ES-I3 (cell line): ENCODE measurements at regions not wholly inside any gene's neighbourhood (a gene's known extent, or its start where the extent isn't known, plus 50 kb on each side); places are given as distances from the start of the nearest gene placed in this dataset.

Source experiments
- H3K36me3 ChIP-seq: 2 replicates; pipeline ENCODE4 v1.6.1; 2013; ENCODE audit warnings: mild to moderate bottlenecking, low read length, control low read depth, moderate library complexity; ENCODE audit not compliant: insufficient read depth
- H3K4me1 ChIP-seq: 2 replicates; pipeline ENCODE4 v1.6.1; 2013; ENCODE audit warnings: mild to moderate bottlenecking, control low read depth, low read length; ENCODE audit not compliant: insufficient read depth
- H3K9ac ChIP-seq: 2 replicates; pipeline ENCODE4 v1.6.1; 2013; ENCODE audit warnings: low read depth, mild to moderate bottlenecking, low read length, moderate library complexity
- H3K9me3 ChIP-seq: 2 replicates; pipeline ENCODE4 v1.6.1; 2013; ENCODE audit warnings: mild to moderate bottlenecking, low read length, moderate library complexity; ENCODE audit not compliant: control insufficient read depth, insufficient read depth

DNA sequence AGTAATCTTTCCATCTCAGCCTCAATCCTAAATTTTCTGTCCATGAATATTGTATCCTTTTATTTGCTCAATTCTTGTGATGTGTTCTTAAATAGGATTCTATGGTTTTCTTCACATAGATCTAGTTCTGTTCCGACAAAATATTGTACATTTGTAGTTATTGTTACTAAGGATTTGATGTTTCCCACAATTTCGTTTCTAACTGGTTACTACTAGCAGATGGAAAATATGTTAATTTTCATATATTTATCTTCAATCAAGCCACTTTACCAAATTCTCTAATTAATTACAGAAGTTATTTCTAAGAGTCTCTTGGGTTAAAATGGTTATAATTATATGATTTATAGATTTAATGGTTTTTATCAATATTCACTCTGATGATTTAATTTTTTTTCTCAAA is 60.3 kb downstream of the SEC61B start:
- no peaks in the 10 kb centered on the region for H3K9me3 ChIP-seq
- H3K36me3 ChIP-seq: no peaks in the 10 kb centered on the region
- no peak overlapping the region for H3K9ac ChIP-seq
- H3K4me1 ChIP-seq: no peaks in the 10 kb centered on the region

DNA sequence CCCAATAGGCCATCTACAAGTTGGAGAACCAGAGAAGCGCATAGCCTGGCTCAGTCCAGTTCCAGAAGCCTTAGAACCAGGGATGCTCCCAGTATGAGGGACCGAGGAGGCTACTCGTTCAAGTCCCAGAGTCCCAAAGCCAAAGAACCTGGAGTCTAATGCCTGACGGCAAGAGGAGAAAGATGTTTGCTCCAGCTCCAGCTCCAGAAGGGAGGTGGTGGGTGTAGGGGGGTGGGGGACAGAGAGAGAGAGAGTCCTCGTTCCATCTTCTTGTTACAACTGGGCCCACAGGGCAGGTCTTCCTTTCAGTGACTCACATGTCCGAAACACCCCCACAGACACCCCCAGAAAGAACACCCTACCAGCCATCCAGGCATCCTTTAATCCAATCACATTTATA is 63.9 kb downstream of the SEC61B start:
- no peaks in the 10 kb centered on the region for H3K9me3 ChIP-seq
- H3K9ac ChIP-seq: no peak overlapping the region
- H3K36me3 ChIP-seq: no peaks in the 10 kb centered on the region
- no peaks in the 10 kb centered on the region for H3K4me1 ChIP-seq

DNA sequence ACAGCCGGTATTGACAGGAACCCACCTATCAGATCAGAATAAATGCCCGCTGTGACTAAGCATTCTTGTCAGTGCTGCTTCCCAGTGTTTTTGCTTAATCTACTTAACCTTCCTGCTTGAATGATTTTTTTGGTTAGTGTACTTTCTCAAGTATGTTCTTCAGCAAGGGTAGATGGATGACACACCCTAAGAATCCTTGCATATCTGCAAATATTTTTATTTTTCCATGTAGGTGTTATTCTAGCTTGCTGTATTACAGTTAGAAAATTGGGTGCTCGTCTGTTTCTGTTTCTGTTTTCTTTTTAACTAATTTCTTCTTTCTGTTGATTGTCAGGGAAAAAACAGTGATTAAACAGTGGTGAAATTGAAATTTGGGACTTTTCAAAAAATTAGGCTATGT is 64.5 kb downstream of the SEC61B start:
- no peaks in the 10 kb centered on the region for H3K9me3 ChIP-seq
- H3K4me1 ChIP-seq: no peaks in the 10 kb centered on the region
- H3K36me3 ChIP-seq: no peaks in the 10 kb centered on the region
- H3K9ac ChIP-seq: no peak overlapping the region

GRCh38 chr9:99287641-99288040 is 65.6 kb downstream of the SEC61B start:
- no peaks in the 10 kb centered on the region for H3K4me1 ChIP-seq
- no peaks in the 10 kb centered on the region for H3K9me3 ChIP-seq
- no peaks in the 10 kb centered on the region for H3K36me3 ChIP-seq
- no peak overlapping the region for H3K9ac ChIP-seq

GRCh38 chr9:99288830-99289229 is 66.7 kb downstream of the SEC61B start:
- Histone ChIP-seq H3K9me3 (no peaks in the 10 kb centered on the region), H3K4me1 (no peaks in the 10 kb centered on the region), H3K9ac (no peak overlapping the region), H3K36me3 (no peaks in the 10 kb centered on the region)

DNA sequence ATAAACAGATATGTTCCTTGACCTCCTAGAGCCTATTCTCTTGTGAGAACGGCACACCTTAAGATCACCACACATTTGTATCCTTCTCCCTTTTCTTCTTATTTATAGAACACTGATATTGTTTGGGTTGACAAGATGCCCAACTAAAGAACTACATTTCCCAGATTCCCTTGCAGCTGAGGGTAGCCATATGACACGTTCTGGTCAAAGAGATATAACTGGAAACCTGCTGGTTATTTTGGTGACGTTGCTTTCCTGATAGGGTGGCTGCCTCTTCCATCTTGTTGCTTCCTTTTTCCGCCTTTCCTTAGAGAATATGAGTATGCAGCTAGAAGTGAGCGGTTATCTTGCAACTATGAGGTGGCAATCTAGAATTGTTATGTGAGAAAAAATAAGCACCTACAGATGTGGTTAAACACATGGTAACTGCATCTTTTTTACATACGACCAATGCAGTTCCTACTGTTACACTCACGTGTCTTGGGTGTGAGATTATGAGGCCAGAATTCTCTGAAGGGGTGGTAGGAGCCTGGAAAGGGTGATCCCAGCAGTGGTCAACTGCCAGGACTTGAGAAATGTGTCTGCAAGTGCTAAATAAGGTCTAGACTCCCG is 72.9 kb downstream of the SEC61B start:
- Histone ChIP-seq H3K9ac (no peak overlapping the region), H3K9me3 (no peaks in the 10 kb centered on the region; the same call in 1 of the 2 replicates), H3K36me3 (no peaks in the 10 kb centered on the region)

GRCh38 chr9:99296291-99296951 is 74.3 kb downstream of the SEC61B start:
- H3K9me3 ChIP-seq: no peaks in the 10 kb centered on the region; the same call in 1 of the 2 replicates
- no peaks in the 10 kb centered on the region for H3K36me3 ChIP-seq
- peaks cover 25% of the 10 kb centered on the region for H3K4me1 ChIP-seq
- no peak overlapping the region for H3K9ac ChIP-seq

More for the DNA sequence above, 72.9 kb downstream of the SEC61B start:
- peaks cover 24% of the 10 kb centered on the region for H3K4me1 ChIP-seq

DNA sequence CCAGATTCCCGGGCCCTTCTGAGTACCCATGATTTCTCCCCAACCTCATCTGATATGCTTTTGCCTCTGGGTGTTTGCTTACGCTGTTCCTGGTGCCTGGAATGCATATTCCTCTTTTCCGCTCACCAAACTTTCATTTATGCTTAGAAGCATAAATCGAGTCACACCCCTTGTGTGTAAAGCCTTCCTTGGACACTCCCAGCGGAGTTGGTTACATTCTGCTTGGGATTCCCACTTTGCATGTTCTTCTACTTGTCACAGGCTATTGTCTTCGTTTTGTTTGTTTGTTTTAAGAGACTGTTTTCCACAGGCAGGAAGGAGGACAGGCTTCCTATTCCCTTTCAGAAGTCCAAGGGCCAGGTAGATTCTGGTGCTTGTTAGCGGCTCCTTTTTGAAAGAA is 76.5 kb downstream of the SEC61B start:
- peaks cover 25% of the 10 kb centered on the region for H3K4me1 ChIP-seq
- H3K9me3 ChIP-seq: no peaks in the 10 kb centered on the region; the same call in 1 of the 2 replicates
- no peaks in the 10 kb centered on the region for H3K36me3 ChIP-seq
- H3K9ac ChIP-seq: no peak overlapping the region

DNA sequence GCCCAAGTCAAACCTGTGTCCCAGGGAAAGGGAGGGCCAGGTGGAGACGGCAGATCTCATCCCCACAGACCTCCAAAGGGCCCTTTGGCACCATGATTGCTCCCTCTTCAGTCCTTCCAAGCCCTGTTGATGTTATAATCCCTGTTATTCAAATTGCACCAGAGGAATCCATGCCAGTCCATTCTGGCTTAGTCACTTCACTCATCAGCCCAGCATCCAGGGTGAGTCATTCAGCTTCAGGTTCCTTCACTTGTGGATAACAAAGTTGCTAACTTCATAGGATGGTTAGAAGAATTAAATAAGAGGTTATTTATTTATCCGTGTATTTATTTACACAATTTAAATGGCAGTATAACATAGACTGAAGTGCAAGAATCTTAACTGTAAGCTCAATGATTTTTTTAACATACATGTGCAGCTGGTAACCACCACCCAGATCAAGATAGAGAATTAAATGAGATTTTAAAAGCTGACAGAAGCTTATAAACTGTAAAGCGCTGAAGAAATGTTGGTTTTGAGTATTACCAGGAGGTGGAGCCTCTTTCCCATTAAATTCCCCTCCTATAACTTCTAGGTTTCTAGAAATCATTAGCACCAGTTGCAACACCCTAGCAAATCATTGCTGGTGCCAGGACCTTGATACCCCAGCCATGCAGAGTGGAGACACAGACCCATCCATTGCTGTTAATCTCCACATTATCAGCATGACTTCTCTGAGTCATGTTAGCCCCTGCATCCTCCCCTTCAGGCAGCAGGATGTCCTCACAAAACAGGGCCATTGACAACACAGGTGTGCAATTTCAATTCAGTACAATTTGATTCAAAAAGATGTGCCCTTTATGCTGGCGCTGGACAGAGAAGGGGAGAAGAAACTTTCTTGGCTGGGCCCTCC is 77.4 kb downstream of the SEC61B start:
- Histone ChIP-seq H3K9me3 (no peaks in the 10 kb centered on the region; the same call in 1 of the 2 replicates), H3K4me1 (peaks cover 25% of the 10 kb centered on the region), H3K9ac (no peak overlapping the region), H3K36me3 (no peaks in the 10 kb centered on the region)

GRCh38 chr9:99300103-99300439 is 78.0 kb downstream of the SEC61B start:
- no peaks in the 10 kb centered on the region for H3K36me3 ChIP-seq
- H3K9ac ChIP-seq: no peak overlapping the region
- peaks cover 25% of the 10 kb centered on the region for H3K4me1 ChIP-seq
- no peaks in the 10 kb centered on the region; the same call in 1 of the 2 replicates for H3K9me3 ChIP-seq

- H3K9ac ChIP-seq: no peak overlapping the region
- H3K36me3 ChIP-seq: no peaks in the 10 kb centered on the region
- peaks cover 25% of the 10 kb centered on the region for H3K4me1 ChIP-seq
- no peaks in the 10 kb centered on the region; the same call in 1 of the 2 replicates for H3K9me3 ChIP-seq
Measured at GRCh38 chr9:99300603-99301002, 78.5 kb downstream of the SEC61B start.

DNA sequence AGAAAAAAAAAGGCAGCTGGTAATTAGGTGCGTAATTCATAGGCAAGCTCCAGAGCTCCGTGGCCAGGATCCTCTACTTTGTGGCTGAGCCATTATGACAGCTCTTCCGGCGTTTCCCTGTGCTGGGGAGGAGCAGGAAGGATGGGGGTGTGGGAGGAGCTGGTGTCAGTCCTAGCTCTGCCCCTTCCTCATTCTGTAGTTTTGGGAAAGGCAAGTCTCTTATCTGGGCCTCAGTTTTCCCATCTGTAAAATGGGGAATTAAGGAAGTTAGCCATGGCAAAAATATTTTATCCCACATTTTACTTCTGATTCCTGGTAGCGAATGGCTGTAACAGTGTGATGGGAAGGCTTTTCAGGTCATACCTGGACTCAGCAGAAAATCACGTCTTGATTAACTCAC is 81.1 kb downstream of the SEC61B start:
- H3K9ac ChIP-seq: no peak overlapping the region
- no peaks in the 10 kb centered on the region for H3K36me3 ChIP-seq
- peaks cover 25% of the 10 kb centered on the region for H3K4me1 ChIP-seq
- no peaks in the 10 kb centered on the region; the same call in 1 of the 2 replicates for H3K9me3 ChIP-seq

- H3K9ac ChIP-seq: no peak overlapping the region
- 0 out of 2 replicates have a peak, but pooled peaks cover 7% of the 10 kb centered on the region for H3K4me1 ChIP-seq
- H3K9me3 ChIP-seq: no peaks in the 10 kb centered on the region
- no peaks in the 10 kb centered on the region for H3K36me3 ChIP-seq
Measured at GRCh38 chr9:99305124-99305523, 83.0 kb downstream of the SEC61B start.

DNA sequence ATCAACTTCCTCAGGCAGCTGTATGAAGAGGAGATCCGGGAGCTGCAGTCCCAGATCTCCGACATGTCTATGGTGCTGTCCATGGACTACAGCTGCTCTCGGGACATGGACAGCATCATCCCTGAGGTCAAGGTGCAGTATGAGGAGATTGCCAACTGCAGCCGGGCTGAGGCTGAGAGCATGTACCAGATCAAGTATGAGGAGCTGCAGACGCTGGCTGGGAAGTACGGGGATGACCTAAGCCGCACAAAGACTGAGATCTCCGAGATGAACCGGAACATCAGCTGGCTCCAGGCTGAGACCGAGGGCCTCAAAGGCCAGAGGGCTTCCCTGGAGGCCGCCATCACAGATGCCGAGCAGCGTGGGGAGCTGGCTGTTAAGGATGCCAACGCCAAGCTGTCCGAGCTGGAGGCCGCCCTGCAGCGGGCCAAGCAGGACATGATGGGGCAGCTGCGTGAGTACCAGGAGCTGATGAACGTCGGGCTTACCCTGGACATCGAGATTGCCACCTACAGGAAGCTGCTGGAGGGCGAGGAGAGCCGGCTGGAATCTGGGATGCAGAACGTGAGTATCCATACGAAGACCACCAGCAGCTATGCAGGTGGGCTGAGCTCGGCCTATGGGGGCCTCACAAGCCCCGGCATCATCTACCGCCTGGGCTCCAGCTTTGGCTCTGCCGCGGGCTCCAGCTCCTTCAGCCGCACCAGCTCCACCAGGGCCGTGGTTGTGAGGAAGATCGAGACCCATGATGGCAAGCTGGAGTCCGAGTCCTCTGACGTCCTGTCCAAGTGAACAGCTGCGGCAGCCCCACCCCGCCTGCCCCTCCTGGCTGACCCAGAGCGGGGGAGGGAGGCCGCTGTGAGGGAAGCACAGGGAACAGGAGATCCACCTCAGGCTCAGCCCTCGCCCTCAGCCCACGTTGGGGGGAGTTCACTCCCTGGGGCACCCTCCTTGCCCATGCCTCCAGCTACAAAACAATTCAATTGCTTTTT is 84.0 kb downstream of the SEC61B start:
- H3K9me3 ChIP-seq: no peaks in the 10 kb centered on the region
- H3K36me3 ChIP-seq: no peaks in the 10 kb centered on the region
- H3K4me1 ChIP-seq: 0 out of 2 replicates have a peak, but pooled peaks cover 7% of the 10 kb centered on the region
- no peak overlapping the region for H3K9ac ChIP-seq
